Stimulated activated CD8-positive, alpha-beta memory T cell treated with anti-CD3 and anti-CD28 coated beads, Interleukin-4, amount 100 ng/mL, for 4 hours (primary cell): ENCODE measurements at regions not wholly inside any gene's neighbourhood (a gene's known extent, or its start where the extent isn't known, plus 50 kb on each side); places are given as distances from the start of the nearest gene placed in this dataset.

Experiments
- DNase-seq, 2 donors: peaks; one replicate each; pipeline ENCODE4 v3.0.0-alpha.2; 2020; ENCODE audit warnings: low read depth in 2 of 2, low spot score in 1 of 2

DNA sequence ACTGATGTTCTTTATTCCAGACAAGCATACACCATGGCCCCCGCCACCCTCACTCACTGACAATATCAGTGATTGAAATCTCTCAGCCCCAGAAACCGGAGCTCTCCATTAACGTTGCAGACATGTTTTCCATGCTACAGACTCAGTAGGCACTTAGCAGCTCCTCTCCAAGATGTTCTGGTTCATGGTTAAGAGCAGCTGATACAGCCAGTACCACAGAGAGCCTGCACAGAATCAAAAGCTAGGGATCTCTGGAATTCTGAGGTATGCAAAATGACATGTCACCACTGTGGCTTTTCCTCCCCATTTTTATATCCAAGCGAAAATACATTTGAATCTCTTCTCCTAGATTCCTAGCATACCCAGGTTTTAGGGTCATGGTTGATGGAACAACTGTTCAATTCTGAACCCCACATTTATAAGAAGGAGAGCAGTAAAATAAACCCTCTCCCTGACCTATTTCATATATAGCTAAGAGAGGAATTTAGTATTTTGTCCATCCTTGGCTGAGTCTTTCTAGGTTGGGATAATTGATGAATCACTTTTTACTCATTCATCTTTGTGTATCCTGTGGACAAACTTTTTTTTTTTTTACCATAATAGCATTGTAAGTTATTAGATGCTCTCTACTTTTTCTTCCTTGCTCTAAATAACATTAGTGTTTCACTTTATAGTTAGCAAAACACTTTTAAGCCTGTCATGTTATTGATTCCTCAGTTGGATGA is 488.4 kb upstream of the PIK3C3 start:
- DNase-seq = no peak

DNA sequence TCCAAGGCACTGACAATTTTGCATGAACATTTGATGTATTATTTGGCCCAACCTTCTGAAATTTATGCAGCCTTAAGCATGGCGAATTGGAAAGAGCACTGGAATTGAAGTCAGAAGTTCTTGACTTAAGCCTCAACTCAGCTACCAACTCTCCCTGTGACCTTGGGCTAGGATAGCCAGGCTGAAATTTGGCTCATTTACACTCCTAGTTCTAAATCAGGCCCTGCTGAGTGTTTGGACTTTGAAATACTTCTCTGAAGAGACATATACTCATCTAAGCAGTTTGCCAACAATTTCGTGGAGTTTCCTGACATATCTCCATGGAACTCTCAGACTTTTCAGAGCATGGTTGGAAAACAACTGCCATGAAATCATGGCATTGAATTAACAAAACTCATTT is 489.6 kb upstream of the PIK3C3 start:
- no peak for DNase-seq

DNA sequence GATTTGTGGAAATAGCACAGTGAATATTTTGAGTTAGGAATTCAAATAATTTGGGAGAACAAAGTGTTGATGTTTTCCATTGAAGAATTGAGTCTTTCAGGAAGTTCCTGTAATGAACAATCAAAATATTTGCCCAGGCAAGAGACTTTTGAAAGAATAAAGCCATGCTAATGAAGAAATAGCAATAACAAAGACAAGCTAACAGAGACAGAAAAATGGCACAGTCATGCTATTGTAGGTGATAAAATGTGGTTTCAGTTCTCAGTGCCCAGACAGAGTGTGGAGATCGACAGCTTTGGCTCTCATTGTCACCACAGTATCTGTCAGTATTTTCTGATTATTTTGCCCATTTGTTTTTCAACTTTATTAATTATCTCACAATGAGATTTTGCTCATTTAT is 490.8 kb upstream of the PIK3C3 start:
- DNase-seq = no peak

DNA sequence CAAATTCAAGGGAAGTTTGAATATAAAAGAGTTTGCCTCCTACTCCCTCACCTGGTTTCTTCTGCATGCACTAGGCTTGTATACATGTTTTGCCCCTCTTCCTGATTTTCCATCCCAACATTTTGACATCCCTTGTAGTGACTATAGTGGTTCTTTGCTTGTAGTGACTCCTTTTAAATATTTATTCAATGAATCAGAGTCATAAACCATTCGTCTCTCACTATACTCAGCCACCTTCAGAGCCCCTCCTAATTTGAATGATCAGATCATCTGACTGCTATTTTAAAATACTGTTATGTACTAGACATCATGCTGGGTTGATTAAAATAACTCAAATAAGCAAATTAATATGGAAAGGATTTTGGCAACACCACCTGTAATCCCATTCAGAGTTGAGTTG is 492.1 kb upstream of the PIK3C3 start:
- no peak for DNase-seq

DNA sequence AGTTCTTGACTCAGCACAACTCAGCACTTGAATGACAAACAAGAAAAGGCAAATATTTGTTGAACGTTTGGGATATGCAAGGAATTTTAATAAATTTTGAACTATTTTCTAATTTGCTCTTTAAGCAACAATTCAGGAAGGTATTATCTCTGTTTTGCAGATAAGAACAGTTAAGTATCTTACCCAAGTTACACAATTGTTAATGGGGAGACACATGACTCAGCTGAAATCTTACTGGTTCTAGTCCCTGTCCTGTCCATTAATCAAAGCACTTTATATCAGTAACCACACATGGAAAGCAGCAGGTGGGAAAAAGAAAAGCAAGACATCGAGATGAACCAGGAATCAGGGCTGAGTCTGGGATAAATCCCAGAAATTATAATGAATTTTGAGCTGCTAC is 493.9 kb upstream of the PIK3C3 start:
- no peak for DNase-seq

DNA sequence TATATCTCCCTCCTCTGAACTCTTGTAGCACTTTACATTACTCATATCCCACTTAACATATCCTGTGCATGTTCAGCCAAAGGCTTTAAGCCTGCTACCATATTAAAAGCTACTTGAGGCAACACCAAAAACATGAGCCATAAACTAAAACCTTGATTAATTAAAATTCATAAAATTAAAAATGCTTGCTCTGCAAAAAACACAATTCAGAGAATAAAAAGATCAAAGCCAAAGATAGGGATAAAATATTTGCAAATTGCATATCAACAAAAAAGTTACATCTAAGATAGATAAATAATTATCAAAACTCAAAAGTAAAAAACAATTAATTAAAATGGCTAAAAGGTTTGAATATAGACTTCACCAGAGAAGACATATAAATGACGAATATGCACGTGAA is 495.4 kb upstream of the PIK3C3 start:
- DNase-seq = no peak

DNA sequence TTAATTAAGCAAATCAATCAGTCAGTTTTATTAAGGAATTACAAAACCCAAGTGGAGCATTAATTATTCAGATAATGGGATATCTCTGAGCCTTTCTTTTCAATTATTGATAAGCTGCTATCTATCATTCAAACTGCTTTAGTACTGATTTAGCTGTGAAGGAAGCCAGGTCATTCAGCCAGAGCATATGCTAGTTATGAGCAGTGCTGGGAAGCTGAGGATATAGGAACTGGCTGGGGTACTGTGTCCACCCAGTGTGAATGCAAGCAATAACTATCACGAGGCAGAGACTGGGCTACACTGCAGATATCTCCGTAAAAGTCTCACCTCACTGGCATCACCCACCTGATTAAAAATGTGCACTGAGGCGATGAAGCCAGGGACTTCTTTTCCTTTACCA is 496.7 kb upstream of the PIK3C3 start:
- DNase-seq = no peak

DNA sequence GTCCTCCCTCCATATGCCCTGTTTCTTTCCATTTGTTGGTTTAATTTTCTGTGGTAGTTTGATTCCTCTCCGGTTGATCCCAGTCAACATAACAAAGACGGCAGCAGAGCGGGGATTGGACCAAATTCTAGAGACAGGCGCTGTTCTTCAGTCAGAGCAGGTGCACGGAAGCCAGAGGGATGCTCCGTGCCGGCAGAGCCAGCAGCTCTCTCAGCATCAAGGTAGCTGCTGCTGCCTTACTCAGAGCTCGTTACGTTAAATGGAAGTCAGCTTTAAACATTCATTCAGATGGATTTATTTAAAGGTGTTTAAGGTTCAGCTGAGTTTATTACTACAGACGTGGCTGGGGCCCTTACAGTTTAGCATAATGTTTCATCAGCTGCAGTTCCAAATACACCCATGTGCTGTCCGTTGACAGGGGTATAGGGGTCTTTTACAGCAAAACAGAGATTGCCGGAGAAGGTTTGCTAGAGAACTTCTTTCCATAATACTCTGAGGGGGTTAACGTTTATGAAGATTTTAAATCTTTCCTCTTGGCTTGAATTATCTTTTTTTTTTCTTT is 497.2 kb upstream of the PIK3C3 start:
- no peak for DNase-seq

DNA sequence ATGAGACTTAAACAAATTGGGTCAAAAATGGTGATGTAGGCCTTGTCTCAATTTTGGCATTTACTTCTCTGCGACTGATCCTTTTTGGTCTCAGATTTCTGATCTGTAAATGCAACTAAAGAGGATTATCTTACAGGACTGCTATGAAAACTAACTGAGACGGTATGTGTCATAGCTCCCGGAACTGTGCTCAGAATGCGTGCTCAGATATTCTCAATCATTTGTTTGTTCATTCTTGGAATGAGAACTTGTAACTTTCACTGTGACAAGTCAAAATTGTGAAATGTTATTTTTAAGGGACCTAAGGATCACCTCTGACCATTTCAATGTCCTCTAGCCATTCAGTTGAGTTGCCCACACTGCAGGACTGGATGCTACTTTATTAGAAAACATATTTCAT is 498.2 kb upstream of the PIK3C3 start:
- no peak for DNase-seq

DNA sequence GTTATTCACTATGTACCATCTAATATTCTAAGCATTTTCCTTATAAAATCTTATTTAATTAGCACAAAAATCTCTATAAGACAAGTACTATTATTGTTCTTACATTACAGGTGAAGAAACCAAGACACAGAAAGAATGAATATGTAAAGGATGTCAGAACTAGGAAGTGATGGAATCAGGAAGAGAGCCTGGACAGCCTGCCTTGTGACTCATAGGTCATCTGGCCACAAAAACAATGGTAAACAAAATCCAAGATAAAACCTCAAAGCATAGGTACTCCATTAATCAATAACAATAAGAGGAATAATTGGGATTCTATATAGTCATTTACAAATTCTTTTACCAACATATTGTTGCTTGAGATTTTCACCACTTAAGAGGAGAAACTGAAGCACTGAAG is 505.4 kb upstream of the PIK3C3 start:
- no peak for DNase-seq

DNA sequence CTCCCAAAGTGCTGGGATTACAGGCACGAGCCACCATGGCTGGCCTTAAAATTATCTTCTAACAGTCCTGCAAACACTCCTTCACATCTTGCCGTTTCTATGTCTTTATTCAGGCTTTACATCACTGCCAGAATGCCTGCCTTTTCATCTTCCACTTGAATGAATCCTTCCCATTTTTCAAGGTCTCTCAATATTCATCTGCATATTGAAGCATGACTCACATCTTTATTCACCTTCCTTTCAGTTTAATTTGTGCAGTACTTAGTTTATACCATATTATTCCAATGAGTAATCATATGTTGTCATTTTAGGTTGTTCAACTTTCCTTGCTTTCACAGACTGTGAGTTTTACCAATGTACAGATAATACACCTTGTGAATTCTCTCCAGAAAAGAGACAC is 510.1 kb upstream of the PIK3C3 start:
- no peak for DNase-seq

DNA sequence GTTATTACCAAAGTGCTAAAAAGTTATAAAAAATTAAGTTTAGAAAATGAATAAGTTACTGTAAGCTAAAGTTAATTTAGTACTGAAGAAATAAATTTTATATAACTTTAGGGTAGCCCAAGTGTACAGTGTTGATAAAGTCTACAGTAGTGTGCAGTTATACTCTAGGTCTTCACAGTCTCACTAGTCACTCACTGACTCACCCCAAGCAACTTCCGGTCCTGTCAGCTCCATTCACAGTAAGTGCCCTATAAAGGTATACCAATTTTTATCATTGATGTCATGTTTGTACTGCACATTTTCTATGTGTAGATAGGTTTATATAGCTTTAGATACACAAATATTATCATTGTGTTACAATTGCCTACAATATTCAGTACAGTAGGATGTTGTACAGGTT is 518.3 kb upstream of the PIK3C3 start:
- no peak for DNase-seq

DNA sequence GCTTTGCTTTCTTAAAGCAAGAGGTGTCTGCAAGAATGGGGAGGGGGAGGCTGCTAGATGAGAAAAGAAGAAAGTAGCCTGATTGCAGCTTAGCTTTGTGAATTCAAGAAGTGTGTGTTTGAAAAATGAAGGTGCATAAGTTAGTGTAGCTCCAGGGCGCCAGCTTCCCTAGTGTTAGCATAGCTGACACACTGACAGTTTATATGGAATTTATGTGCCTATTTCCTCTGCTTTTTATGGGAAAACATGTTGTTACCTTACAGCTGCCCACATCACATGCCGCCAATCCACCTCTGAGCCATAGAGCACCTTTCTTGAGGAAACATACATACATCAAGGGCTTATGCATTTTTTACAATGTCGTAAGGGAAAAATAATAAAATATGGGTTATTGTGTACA is 536.4 kb upstream of the PIK3C3 start:
- DNase-seq = no peak

DNA sequence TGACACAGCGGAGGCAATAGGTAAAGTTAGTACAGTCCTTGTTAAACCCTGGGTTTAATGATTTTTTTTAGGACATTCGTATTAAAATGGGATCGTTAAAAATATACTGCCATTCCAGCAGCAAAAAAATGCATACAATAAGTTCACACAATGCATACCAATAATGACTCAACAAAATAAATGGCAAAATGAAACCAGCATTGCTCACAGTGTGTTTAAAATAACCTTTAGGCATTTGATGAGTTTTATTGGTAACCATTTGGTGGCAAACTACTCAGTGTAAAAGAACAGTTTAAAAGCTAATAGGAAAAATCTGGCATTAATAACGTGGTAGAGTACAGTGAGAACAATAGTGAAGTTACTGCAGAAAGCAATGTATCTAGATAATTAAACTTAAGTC is 539.0 kb upstream of the PIK3C3 start:
- no peak for DNase-seq

DNA sequence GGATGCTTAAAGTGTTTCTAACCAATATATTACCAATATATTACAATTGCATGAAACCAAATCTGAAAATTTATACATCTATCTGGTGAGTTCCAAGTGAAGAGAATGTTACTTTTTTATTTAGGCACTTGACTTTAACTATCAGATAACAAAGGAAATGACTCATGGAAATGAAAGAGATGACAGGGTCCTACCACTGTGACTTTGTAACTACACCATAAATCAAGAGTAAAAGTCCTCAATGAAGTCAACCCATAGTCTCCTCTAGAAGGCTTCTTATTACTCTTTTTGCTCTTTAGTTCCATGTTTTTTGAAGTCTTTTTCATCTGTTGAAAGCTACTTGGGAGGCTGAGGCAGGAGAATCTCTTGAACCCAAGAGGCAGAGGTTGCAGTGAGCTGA is 545.0 kb upstream of the PIK3C3 start:
- DNase-seq = no peak

DNA sequence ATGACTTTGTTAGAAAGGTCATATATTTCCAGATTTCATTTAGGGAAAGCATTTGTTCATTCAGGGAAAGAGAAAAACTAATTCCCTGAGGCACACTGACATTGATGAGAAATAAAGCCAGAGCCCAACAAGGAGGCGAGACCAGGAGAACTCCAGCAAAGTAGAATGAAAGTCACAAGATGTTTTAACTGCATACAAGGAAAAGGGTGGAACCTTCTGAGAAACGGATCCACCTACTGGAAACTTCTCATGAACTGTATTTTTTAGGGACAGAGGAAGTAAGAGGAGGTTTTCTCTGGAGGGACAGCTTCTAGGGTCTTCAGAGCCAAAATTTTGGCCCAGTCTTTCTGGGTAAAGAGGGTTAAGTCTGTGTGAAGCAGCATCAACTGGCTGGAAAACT is 548.2 kb upstream of the PIK3C3 start:
- DNase-seq = no peak

DNA sequence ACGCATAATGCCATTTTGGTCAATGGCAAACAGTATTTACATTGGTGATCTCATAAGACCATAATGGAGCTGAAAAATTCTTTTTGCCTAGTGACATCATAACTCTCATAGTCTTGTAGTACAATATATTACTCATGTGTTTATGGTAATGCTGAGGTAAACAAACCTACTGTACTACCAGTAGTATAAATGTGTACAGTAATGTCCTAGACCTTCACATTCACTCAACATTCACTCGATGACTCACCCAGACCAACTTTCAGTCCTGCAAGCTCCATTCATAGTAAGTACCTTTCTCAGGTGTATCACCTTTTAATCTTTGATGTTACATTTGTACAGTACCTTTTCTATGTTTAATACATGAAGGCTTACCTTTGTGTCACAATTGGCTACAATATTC is 558.2 kb upstream of the PIK3C3 start:
- no peak for DNase-seq

DNA sequence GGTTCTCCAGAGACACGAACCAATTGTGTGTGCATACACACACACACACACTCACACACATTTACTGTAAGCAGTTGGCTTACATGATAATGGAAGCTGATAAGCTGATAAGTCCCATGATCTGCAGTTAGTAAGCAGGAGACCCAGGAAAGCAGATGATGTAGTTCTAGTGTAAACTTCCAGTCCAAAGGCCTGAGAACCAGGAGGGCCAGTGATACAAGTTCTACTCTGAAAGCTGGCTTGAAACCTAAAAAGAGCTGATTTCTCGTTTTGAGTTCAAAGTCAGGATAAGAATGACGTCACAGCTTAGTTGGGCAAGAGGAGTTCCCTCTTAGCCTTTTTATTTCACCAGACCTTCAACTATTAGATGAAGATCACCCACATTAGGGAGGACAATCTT is 558.8 kb upstream of the PIK3C3 start:
- DNase-seq = no peak

DNA sequence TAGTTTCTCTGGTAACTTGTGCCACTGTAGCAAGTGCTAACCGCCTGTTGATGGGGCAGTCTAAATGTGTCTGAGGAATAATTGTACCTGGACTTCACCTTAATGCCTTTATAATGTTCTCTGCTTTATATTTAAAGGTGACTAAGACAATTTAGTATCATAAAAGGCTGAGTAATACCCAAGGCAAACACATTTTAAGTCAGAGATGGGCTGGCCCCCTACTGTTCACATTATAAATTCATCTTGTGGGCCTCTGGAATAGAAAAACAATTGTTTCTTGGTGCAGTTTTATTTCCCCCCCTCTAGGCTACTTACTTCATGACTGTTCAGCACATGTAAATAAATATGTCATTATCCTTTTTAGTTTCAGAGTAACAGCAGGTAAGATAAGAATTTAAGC is 559.3 kb upstream of the PIK3C3 start:
- DNase-seq = no peak

DNA sequence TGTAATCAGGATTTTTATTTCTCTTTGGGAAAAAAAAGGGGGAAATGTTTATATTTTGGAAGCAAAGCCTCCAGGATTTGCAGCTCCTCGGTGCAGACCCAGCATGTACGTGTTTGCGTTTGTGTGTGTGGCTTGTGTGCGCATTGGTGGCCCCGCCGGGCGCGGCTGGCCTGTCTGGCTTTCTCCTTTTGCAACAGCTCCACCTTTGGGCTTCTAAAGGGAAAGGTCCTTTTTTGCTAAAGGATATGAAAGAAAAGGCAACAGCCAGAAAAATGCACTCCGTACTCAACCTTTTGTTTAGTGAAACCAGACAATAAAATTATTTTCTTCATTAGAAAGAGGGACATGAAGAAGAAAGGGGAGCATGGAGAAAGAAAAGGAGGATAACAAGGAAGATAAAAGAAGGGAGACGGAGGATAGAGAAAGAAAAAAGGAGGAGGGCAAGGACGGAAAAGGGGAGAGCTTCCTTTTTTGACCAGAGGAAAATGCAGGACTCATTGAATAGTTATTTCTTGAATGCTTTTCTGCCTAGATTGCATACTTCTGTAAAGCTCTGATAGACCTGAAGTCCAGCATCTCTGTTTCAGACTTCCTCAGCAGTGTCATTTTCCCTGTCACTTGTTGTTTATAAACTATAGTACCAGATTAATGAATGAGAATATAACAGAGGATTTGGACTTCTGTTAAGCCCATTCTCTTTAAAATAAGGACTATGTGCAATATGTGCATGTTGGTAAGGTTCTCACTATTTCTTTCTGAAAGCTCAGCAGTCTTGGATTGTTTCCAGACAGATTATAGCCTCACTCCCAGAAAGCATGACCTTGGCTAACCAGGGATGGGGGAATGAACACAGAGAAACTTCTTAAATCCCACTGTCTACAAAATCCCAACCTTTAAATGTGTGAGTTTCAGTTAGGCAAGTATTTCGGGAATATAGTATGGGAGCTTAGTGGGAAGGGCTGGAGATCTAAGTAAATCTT is 563.1 kb upstream of the PIK3C3 start:
- DNase-seq = no peak

DNA sequence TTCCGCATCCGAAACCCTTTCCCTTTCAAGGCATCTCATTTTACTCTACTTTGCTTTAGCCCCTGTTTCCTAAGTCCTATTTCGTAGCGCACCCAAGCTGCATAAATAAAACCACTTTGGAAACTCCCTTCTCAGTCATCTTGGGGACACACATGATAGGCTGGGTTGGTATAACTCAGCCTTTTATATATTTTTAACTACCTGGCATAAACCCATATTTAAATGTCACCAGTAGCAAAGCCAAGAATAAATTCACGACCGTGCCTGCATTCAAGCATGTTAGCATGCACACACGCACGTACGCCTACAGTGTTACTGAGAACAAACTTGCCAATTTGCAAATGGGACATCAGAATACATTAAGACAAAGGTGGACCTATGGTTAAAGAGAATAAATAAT is 564.7 kb upstream of the PIK3C3 start:
- DNase-seq = no peak

DNA sequence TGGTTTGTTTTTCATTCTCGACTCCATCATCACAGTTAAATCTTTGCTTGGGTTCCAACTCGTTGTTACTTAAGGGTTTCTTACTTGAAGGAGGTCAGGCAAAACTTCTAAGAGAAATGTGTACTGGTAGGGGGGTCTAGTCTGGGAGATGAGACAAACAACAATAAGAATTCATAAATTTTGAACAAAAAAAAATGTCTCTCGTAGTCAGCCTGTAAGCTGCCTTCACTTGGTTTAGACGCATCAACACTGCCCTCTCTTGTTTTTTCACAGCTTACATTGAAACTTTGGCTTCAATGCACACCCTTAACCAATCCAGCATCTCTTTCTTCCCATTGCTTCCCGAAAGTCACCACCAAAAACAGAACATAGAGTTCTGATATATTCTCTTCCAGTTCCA is 576.4 kb upstream of the PIK3C3 start:
- no peak for DNase-seq
